ENCODE measurements at regions not wholly inside any gene's neighbourhood (a gene's known extent, or its start where the extent isn't known, plus 50 kb on each side); places are given as distances from the start of the nearest gene placed in this dataset.

DNA sequence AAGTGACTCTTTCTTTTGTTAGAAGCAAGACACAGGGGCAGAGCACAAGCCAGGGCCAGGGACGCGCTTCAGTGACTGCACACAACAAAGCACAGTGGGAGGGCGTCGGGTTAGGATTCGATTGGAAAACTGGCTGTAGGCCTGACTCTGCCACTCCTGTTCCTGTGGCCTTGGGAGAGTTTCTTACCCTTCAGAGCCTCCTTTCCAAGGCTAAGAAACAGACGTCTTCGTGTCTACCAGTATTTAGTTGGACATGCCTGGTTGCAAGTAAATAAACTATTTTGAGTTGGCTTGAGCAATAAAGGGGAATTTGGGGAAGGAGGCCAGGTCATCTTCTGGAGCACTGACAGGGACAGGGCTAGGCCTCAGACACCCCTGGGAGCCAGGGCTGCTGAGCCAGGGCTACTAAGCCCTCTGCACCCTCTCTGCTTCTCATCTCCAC lies 549.1 kb downstream of the INSC start:
- WGBS, 2 donors = 38 to 65% methylated on average over 7 of the region's 7 CpGs
- intact Hi-C loops (cut with DNase I) = no loop called here

DNA sequence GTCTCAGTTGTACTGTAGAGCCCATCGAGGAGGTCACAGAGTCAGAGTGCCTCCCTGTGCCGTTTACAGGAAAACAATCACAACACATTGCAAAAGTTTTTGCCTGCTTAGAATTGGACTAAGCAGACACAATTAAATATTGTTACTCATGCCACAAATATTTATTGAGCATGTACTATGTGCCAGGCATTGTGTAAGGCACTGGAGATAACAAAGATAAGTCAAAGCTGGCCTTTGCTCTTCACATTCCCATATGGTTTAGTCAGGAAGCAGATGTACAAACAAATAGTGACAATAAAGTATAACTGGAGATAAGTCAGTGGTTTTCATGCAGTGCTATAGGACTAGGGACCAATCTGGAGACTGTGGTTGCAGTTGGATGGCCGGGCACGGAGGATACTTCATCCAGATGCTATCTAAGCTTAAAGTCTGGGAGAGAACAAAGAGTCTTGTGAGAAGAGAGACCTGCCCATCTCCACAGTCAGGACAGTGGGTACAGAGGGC lies 550.7 kb downstream of the INSC start:
- intact Hi-C loops (cut with DNase I) = no loop called here
- TF ChIP-seq POLR2A (IDR thresholded peaks at IDR 0.05) = no peak
- TF ChIP-seq, protein P1, sequence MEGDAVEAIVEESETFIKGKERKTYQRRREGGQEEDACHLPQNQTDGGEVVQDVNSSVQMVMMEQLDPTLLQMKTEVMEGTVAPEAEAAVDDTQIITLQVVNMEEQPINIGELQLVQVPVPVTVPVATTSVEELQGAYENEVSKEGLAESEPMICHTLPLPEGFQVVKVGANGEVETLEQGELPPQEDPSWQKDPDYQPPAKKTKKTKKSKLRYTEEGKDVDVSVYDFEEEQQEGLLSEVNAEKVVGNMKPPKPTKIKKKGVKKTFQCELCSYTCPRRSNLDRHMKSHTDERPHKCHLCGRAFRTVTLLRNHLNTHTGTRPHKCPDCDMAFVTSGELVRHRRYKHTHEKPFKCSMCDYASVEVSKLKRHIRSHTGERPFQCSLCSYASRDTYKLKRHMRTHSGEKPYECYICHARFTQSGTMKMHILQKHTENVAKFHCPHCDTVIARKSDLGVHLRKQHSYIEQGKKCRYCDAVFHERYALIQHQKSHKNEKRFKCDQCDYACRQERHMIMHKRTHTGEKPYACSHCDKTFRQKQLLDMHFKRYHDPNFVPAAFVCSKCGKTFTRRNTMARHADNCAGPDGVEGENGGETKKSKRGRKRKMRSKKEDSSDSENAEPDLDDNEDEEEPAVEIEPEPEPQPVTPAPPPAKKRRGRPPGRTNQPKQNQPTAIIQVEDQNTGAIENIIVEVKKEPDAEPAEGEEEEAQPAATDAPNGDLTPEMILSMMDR (IDR thresholded peaks at IDR 0.05) = no peak
- Histone ChIP-seq H3K4me1 (peaks cover 0 to 16% (median 5%) of the 10 kb centered on the region in 3 donors), H3K27ac (no peak overlapping the region), H3K9me3 (no peaks in the 10 kb centered on the region), H3K4me3 (no peak overlapping the region), H3K36me3 (no peaks in the 10 kb centered on the region), H3K27me3 (peaks cover 0 to under 1% (median 0%) of the 10 kb centered on the region in 4 donors)
- no peak for DNase-seq
- WGBS, 2 donors = 78 to 81% methylated on average over 4 of the region's 4 CpGs

More for the DNA sequence above, 549.1 kb downstream of the INSC start:
- no peaks in the 10 kb centered on the region for H3K36me3 ChIP-seq
- peaks cover 0 to 18% (median 5%) of the 10 kb centered on the region in 3 donors for H3K4me1 ChIP-seq
- H3K27me3 ChIP-seq = no peaks in the 10 kb centered on the region
- H3K9me3 ChIP-seq = no peaks in the 10 kb centered on the region
- no peak overlapping the region for H3K27ac ChIP-seq
- no peak for TF ChIP-seq POLR2A (IDR thresholded peaks at IDR 0.05)
- TF ChIP-seq, protein P1 (IDR thresholded peaks at IDR 0.05) = no peak
- no peak overlapping the region for H3K4me3 ChIP-seq
- DNase-seq = no peak

DNA sequence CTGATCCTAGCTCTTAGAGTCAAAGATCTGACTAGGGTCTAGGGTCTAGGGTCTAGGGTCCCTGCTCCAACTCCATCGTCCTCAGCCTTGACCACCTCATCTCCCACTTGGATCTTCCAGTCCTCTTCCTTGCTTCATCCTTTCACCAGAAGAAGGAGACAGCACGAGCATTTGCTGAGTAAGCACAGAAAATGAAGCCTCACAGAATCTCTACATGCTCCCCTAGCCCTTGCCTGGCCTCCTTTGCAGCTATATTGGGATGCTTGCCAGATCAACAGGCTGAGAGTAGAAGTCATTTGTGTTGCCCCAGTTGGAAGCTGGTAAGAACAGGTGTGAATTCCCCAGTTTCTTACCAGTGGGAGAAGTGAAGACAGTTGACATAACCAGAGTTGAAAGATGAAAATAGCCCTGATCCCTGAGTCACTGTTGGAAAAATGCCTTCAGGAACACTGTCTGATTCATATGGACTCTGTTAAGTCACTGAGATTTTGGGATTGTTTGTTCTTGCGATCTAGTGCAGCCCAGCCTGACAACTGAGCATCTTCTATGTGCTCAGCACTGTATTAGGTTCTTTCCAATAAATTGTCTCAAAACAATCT lies 552.5 kb downstream of the INSC start:
- Histone ChIP-seq H3K27me3 (peaks cover 0 to 8% (median 0%) of the 10 kb centered on the region in 4 donors), H3K27ac (no peak overlapping the region), H3K9me3 (no peaks in the 10 kb centered on the region), H3K4me1 (peaks cover 0 to 12% (median 5%) of the 10 kb centered on the region in 3 donors), H3K36me3 (no peaks in the 10 kb centered on the region), H3K4me3 (no peak overlapping the region)
- intact Hi-C loops (cut with DNase I) = no loop called here
- 67 to 71% methylated on average over 3 of the region's 3 CpGs for WGBS, 2 donors
- DNase-seq = no peak
- TF ChIP-seq, protein P1 (IDR thresholded peaks at IDR 0.05) = no peak
- TF ChIP-seq POLR2A (IDR thresholded peaks at IDR 0.05) = no peak

DNA sequence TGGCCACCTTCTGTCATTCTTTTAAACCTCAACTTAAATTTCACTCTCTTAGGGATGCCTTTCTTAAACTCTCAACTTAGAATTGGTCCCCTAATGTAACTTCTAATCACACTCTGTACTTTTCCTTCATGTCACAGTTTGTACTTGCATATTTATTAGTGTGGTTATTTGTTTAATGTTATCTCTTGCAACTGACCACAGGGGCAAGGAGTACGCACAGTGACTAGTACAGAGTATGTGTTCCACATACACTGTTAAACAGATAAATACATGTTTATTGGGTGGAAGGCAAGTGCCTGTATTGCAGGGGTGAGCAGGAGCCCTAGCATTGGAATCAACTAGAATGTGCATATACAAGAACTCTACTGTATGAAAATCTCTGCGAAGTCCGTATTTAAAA lies 554.0 kb downstream of the INSC start:
- WGBS, 2 donors = 88 to 98% methylated on average over 3 of the region's 3 CpGs
- TF ChIP-seq POLR2A (IDR thresholded peaks at IDR 0.05) = no peak
- TF ChIP-seq, protein P1 (IDR thresholded peaks at IDR 0.05) = no peak
- intact Hi-C loops (cut with DNase I) = no loop called here
- Histone ChIP-seq H3K27ac (no peak overlapping the region), H3K9me3 (no peaks in the 10 kb centered on the region), H3K27me3 (peaks cover 0 to 8% (median 0%) of the 10 kb centered on the region in 4 donors), H3K4me1 (peaks cover 0 to 6% (median 3%) of the 10 kb centered on the region in 3 donors), H3K36me3 (no peaks in the 10 kb centered on the region), H3K4me3 (no peak overlapping the region)
- no peak for DNase-seq

GRCh38 chr11:15670520-15671070 lies 555.9 kb downstream of the INSC start:
- H3K36me3 ChIP-seq = no peaks in the 10 kb centered on the region
- H3K27me3 ChIP-seq = peaks cover 0 to 8% (median 0%) of the 10 kb centered on the region in 4 donors
- no peak for DNase-seq
- WGBS, 2 donors = 82 to 87% methylated on average over 7 to 12 of the region's 12 CpGs
- TF ChIP-seq, protein P1 (IDR thresholded peaks at IDR 0.05) = no peak
- TF ChIP-seq POLR2A (IDR thresholded peaks at IDR 0.05) = no peak
- intact Hi-C loops (cut with DNase I) = no loop called here
- no peaks in the 10 kb centered on the region for H3K9me3 ChIP-seq
- H3K4me1 ChIP-seq = no peaks in the 10 kb centered on the region
- H3K4me3 ChIP-seq = no peak overlapping the region
- no peak overlapping the region for H3K27ac ChIP-seq
